ENCODE measurements at regions not wholly inside any gene's neighbourhood (a gene's known extent, or its start where the extent isn't known, plus 50 kb on each side); places are given as distances from the start of the nearest gene placed in this dataset.
A peak's percentile ranks its signal among the peaks of the same experiment; 100 is the strongest.

- intact Hi-C loops (cut with DNase I): no loop called here
- DNase-seq (ENCODE audit: low spot score): no peak
- no peak for ATAC-seq
Observed at GRCh38 chr5:28190011-28190410, 1151.6 kb upstream of the CDH9 start.

DNA sequence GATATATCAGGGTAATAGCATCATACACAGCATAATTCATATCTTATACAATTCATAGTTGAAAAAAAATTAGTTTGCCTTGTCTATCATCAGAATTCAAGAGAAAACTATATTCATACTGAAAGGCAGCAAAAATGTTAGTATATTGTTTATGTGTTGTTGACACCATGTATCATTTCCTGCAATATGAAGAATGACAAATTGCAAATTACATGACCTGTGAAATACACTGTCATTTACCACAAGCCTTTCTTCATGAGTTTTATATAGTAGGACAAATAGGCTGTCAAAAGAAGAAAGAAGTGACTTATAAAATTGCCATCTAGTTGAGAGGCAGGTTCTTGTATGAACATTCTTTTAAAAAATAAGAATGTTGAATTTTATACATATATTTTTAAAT is 1136.3 kb upstream of the CDH9 start:
- no peak for DNase-seq (ENCODE audit: low spot score)
- intact Hi-C loops (cut with DNase I): no loop called here
- ATAC-seq: no peak

- ATAC-seq (peak; percentile 86), DNase-seq (ENCODE audit: low spot score) (no peak)
- intact Hi-C loops (cut with DNase I): no loop called here
Observed at GRCh38 chr5:28165096-28165495, 1126.7 kb upstream of the CDH9 start.

DNA sequence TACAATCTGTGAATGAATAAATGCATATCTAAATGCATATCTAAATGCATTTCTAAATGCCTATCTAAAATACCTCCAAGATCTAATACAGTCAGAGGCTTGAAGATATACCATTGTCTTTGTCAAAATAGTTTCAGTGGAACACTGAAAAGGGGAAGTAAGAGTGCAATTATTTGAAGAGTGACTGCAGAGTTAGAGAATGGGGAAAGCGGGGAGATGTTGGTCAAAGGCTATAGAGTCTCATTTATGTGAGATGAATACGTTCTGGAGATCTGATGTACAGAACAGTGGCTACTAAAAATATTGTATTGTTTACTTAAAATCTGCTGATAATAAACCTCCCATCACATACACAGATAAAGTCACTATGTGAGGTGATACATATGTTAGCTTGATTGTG is 1126.2 kb upstream of the CDH9 start:
- intact Hi-C loops (cut with DNase I): loop anchor here (5.0 kb wide), 1 partner anchor 1078 kb away; no protein-coding TSS in a partner anchor
- DNase-seq (ENCODE audit: low spot score) (no peak), ATAC-seq (no peak)

- ATAC-seq (no peak), DNase-seq (ENCODE audit: low spot score) (no peak)
- intact Hi-C loops (cut with DNase I): no loop called here
Observed at GRCh38 chr5:28156981-28157380, 1118.6 kb upstream of the CDH9 start.

DNA sequence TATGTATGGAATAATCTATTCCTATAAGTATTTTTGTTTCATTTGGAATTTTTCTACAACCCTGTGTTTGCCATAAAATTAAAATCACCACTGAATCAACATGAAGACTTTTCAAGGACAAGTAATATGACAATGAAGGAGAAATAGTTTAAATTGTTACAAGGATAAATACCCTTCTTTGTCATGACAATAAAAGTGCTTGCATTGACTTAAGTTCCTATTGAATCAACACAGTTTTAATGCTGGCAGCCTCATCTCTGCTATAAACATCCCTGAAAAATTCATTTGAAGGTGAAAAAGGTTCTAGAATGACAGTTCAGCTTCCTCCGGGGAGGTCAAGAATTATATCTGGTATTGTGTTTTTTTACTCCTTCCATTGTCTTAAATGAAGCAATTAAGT is 1105.1 kb upstream of the CDH9 start:
- ATAC-seq (no peak), DNase-seq (ENCODE audit: low spot score) (no peak)
- intact Hi-C loops (cut with DNase I): no loop called here

DNA sequence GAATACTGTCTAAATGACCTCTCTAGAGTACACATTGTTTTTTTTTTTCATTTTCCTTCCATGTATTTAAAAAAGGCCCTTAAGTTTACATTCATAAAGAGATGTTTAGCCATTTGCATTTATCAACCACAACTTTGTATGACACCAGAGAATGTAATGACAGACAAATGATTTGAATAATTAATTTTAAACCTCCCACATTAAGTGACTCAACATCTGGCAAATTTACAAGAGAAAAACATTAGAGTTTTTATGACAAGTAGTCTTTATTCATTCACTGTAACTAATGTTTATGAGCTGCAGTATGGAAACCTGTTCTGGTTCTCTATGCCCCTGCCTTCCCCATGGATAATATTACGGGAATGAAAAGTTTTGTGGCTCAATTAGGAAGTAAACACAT is 1093.8 kb upstream of the CDH9 start:
- ATAC-seq: no peak
- DNase-seq (ENCODE audit: low spot score): no peak
- intact Hi-C loops (cut with DNase I): no loop called here

- ATAC-seq (no peak), DNase-seq (ENCODE audit: low spot score) (no peak)
- intact Hi-C loops (cut with DNase I): no loop called here
Observed at GRCh38 chr5:28117691-28118090, 1079.3 kb upstream of the CDH9 start.

GRCh38 chr5:28117273-28117672 is 1078.9 kb upstream of the CDH9 start:
- intact Hi-C loops (cut with DNase I): no loop called here
- ATAC-seq (no peak), DNase-seq (ENCODE audit: low spot score) (no peak)

DNA sequence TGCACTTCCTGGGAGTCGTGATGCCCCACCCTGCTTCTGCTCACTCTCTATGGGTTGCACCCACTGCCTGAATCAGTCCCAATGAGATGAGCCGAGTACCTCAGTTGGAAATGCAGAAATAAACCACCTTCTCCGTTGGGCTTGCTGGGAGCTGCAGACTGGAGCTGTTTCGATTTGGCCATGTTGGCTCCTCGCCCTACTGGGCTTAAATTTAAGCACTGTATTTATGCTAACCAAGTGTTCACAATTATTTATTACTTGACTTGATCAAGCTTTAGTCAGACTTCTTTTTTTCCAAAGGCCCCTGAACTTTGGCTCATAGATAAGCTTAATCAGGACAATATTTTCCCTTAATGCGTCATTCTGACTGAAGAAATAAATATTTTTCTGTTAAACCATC is 1072.4 kb upstream of the CDH9 start:
- intact Hi-C loops (cut with DNase I): no loop called here
- DNase-seq (ENCODE audit: low spot score) (no peak), ATAC-seq (no peak)

GRCh38 chr5:28104080-28104479 is 1065.7 kb upstream of the CDH9 start:
- ATAC-seq (no peak), DNase-seq (ENCODE audit: low spot score) (no peak)
- intact Hi-C loops (cut with DNase I): no loop called here

DNA sequence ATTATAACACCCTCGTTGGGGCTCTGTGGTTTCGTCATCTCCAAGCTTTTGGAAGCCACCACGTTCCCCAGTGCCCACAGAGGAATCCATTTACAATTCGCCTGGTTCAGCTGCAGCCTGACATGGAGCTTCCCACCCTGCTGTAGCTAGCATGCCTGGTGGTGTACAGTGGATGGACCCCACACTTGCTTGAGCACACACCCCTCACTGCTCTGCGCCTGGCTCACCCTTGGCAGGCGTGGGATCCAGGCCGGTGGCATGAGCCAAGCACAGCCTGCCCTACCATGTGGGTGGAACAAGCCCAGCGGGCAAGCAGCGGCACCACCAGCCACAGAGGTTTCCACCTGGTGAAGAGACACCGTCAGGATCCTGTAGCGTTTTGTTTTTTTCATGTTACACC is 1045.7 kb upstream of the CDH9 start:
- ATAC-seq: no peak
- no peak for DNase-seq (ENCODE audit: low spot score)
- intact Hi-C loops (cut with DNase I): no loop called here

- no peak for ATAC-seq
- intact Hi-C loops (cut with DNase I): no loop called here
- no peak for DNase-seq (ENCODE audit: low spot score)
Observed at GRCh38 chr5:28082610-28083009, 1044.2 kb upstream of the CDH9 start.

DNA sequence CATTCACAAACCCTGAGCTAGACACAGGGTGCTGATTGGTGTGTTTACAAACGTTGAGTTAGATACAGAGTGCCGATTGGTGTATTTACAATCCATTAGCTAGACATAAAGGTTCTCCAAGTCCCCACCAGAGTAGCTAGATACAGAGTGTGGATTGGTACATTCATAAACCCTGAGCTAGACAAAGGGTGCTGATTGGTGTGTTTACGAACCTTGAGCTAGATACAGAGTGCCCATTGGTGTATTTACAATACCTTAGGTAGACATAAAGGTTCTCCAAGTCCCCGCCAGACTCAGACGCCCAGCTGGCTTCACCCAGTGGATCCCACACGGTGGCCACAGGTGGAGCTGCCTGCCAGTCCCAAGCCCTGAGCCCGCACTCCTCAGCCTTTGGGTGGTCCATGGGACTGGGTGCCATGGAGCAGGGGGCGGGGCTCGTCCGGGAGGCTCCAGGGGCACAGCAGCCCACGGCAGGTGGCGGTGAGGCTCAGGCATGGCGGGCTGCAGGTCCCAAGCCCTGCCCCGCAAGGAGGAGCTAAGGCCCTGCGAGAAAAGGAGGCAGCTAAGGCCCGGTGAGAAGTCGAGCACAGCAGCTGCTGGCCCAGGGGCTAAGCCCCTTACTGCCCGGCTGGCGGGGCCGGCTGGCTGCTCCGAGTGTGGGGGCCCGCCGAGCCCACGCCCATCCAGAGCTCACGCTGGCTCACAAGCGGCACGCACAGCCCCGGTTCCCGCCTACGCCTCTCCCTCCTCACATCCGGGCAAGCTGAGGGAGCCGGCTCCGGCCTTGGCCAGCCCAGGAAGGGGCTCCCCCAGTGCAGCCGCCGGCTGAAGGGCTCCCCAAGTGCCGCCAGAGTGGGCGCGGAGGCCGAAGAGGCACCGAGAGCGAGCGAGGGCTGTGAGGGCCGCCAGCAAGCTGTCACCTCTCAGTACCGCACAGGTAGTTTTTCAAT is 1039.2 kb upstream of the CDH9 start:
- ATAC-seq (no peak), DNase-seq (ENCODE audit: low spot score) (no peak)
- intact Hi-C loops (cut with DNase I): no loop called here

DNA sequence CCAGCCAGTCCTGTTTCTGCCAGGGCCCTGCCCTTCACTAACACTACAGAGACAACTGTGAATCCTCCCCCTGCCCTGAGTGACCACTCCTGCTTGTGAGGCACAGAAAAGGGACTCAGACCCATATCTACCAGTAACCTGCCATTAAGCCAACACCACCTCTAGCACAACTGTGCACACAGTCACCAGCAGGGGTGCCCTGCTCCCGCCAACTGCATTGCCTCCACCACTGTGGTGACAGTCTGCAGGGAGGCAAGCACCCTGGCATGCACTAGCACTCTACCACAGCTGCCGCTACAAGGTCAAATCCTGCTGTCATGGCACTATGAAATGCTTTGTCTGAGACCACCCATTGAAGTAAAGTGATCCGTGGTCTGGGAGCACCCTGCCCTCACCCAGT is 1028.5 kb upstream of the CDH9 start:
- intact Hi-C loops (cut with DNase I): no loop called here
- no peak for ATAC-seq
- DNase-seq (ENCODE audit: low spot score): no peak

DNA sequence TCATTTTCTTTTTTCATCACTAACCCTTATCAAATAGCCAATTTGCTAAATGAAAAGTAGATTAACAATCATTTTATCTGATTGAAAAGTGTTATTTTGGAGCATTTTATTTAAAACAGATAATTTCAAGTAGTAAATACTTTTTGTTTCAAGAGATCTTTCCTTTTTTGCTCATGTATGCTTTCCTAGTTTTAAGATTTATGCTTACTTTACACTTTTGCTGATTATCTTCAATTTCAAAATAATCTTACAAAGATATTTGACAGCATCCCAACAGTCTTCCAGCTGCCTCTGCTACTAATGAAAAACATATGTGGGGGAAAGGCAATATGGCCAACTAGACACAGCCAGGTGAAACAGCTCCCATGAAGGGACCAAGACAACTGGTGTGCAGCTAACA is 1027.3 kb upstream of the CDH9 start:
- DNase-seq (ENCODE audit: low spot score) (no peak), ATAC-seq (no peak)
- intact Hi-C loops (cut with DNase I): no loop called here

GRCh38 chr5:28046596-28046995 is 1008.2 kb upstream of the CDH9 start:
- ATAC-seq: no peak
- no peak for DNase-seq (ENCODE audit: low spot score)
- intact Hi-C loops (cut with DNase I): no loop called here

DNA sequence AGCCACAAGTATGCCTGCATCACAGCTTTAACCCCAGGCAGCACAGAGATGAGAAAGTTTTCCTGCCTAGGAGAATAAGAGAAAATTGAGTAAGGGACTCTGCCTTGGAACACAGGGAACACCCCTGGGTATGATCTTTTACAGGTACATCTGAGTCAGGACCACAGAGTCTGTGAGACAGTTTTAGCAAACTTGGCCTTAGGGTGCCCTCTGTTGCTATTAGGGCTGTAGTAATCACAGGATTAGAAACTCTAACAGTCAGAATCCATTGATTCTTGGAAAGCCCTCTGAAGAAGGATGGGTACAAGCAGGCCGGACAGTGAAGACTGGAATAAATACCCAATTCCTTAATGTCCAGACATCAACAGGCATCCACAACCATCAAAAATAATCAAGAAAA is 989.5 kb upstream of the CDH9 start:
- DNase-seq (ENCODE audit: low spot score): no peak
- intact Hi-C loops (cut with DNase I): no loop called here
- ATAC-seq: no peak

GRCh38 chr5:28017178-28017577 is 978.8 kb upstream of the CDH9 start:
- DNase-seq (ENCODE audit: low spot score): no peak
- no peak for ATAC-seq
- intact Hi-C loops (cut with DNase I): no loop called here

- intact Hi-C loops (cut with DNase I): no loop called here
- no peak for DNase-seq (ENCODE audit: low spot score)
- no peak for ATAC-seq
Observed at GRCh38 chr5:28014779-28015178, 976.4 kb upstream of the CDH9 start.

GRCh38 chr5:28012538-28012937 is 974.2 kb upstream of the CDH9 start:
- no peak for ATAC-seq
- intact Hi-C loops (cut with DNase I): no loop called here
- DNase-seq (ENCODE audit: low spot score): no peak
